Gastrocnemius medialis (tissue), 4 donors: ENCODE measurements at regions not wholly inside any gene's neighbourhood (a gene's known extent, or its start where the extent isn't known, plus 50 kb on each side); places are given as distances from the start of the nearest gene placed in this dataset.

Experiments used
- POLR2A ChIP-seq, 2 donors: fragments of 450-650 bp; IDR thresholded peaks; one replicate each; pipeline ENCODE4 v1.6.1; 2017; ENCODE audit warnings: antibody characterized with exemption in 2 of 2, mild to moderate bottlenecking in 2 of 2, moderate library complexity in 2 of 2
- TF ChIP-seq, protein P1 (sequence below), 5 experiments: fragments of 450-650 bp in 3 of 5; fragments of 200-600 bp in 2 of 5; sonication (generic) in 2 of 5; IDR thresholded peaks in 4 of 5; conservative IDR thresholded peaks in 1 of 5; 1 replicate in 4 of 5; 2 replicates in 1 of 5; pipeline ENCODE4 v1.5.1; 2016 to 2019; ENCODE audit warnings: antibody characterized with exemption in 5 of 5, mild to moderate bottlenecking in 3 of 5, moderate library complexity in 3 of 5

DNA sequence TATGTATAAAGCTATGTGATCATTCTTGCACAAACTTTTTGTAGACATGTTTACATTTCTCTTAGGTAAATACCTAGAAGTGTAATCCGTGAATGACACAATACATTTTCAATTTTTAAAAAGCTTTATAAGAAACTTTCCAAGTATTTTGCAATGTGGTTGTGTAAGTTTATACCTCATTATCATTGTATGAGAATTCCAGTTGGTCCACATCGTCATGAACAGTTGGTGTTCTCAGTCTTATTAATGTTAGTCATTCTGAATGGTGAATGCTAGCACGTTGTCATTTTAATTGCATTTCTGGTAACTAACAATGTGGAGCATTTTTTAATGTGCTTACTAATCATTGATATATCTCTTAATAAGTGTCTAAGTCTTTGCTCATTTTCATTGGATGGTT lies 116.5 kb upstream of the F13A1 start:
- no peak for TF ChIP-seq POLR2A (IDR thresholded peaks at IDR 0.05)
- TF ChIP-seq, protein P1, sequence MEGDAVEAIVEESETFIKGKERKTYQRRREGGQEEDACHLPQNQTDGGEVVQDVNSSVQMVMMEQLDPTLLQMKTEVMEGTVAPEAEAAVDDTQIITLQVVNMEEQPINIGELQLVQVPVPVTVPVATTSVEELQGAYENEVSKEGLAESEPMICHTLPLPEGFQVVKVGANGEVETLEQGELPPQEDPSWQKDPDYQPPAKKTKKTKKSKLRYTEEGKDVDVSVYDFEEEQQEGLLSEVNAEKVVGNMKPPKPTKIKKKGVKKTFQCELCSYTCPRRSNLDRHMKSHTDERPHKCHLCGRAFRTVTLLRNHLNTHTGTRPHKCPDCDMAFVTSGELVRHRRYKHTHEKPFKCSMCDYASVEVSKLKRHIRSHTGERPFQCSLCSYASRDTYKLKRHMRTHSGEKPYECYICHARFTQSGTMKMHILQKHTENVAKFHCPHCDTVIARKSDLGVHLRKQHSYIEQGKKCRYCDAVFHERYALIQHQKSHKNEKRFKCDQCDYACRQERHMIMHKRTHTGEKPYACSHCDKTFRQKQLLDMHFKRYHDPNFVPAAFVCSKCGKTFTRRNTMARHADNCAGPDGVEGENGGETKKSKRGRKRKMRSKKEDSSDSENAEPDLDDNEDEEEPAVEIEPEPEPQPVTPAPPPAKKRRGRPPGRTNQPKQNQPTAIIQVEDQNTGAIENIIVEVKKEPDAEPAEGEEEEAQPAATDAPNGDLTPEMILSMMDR (IDR thresholded peaks at IDR 0.05 in 4 of 5, conservative IDR thresholded peaks at IDR 0.05 in 1 of 5): no peak
